GM18498 (cell line): ENCODE measurements at regions not wholly inside any gene's neighbourhood (a gene's known extent, or its start where the extent isn't known, plus 50 kb on each side); places are given as distances from the start of the nearest gene placed in this dataset.
"Not testable (repeated sequence)": the region's sequence is repeated elsewhere in the genome, so short reads cannot be mapped to it uniquely, and the experiment has no call there.

ENCODE experiments used
- ATAC-seq: cut with Tn5 transposase; IDR thresholded peaks from one replicate; pipeline ENCODE4 v1.9.1; 2021; ENCODE audit warnings: mild to moderate bottlenecking, moderate library complexity; ENCODE audit not compliant: unreplicated experiment

GRCh38 chr5:136492587-136492986, 127.2 kb upstream of the TRPC7 start:
- ATAC-seq: no peak

GRCh38 chr5:136491806-136492205, 126.5 kb upstream of the TRPC7 start:
- no peak for ATAC-seq

GRCh38 chr5:136484808-136485325, 119.5 kb upstream of the TRPC7 start:
- ATAC-seq: no peak

GRCh38 chr5:136482206-136482605, 116.9 kb upstream of the TRPC7 start:
- ATAC-seq: no peak

- ATAC-seq: no peak
Observed at GRCh38 chr5:136474466-136474865, 109.1 kb upstream of the TRPC7 start.

- ATAC-seq: no peak
Observed at GRCh38 chr5:136467632-136468031, 102.3 kb upstream of the TRPC7 start.

- no peak for ATAC-seq
Observed at GRCh38 chr5:136466041-136466415, 100.7 kb upstream of the TRPC7 start.

- ATAC-seq: no peak
Observed at GRCh38 chr5:136458481-136458880, 93.1 kb upstream of the TRPC7 start.

- ATAC-seq: no peak
Observed at GRCh38 chr5:136457390-136458013, 92.2 kb upstream of the TRPC7 start.

GRCh38 chr5:136455409-136455808, 90.1 kb upstream of the TRPC7 start:
- no peak for ATAC-seq

- ATAC-seq: no peak
Observed at GRCh38 chr5:136453986-136454758, 88.8 kb upstream of the TRPC7 start.

GRCh38 chr5:136453199-136453598, 87.9 kb upstream of the TRPC7 start:
- no peak for ATAC-seq

- ATAC-seq: not testable (repeated sequence)
Observed at GRCh38 chr5:136447576-136447975, 82.2 kb upstream of the TRPC7 start.

GRCh38 chr5:136446565-136446964, 81.2 kb upstream of the TRPC7 start:
- no peak for ATAC-seq

- not testable (repeated sequence) for ATAC-seq
Observed at GRCh38 chr5:136444099-136444498, 78.8 kb upstream of the TRPC7 start.

GRCh38 chr5:136439367-136439766, 74.0 kb upstream of the TRPC7 start:
- ATAC-seq: no peak

- ATAC-seq: no peak
Observed at GRCh38 chr5:136435946-136436543, 70.7 kb upstream of the TRPC7 start.

- ATAC-seq: no peak
Observed at GRCh38 chr5:136434795-136435194, 69.5 kb upstream of the TRPC7 start.

GRCh38 chr5:136432705-136433104, 67.4 kb upstream of the TRPC7 start:
- ATAC-seq: no peak

- no peak for ATAC-seq
Observed at GRCh38 chr5:136430081-136430480, 64.7 kb upstream of the TRPC7 start.

GRCh38 chr5:136427426-136427825, 62.1 kb upstream of the TRPC7 start:
- ATAC-seq: no peak

GRCh38 chr5:136425921-136426320, 60.6 kb upstream of the TRPC7 start:
- no peak for ATAC-seq
